HCT116 (cell line): ENCODE measurements at regions not wholly inside any gene's neighbourhood (a gene's known extent, or its start where the extent isn't known, plus 50 kb on each side); places are given as distances from the start of the nearest gene placed in this dataset.

Experiments used
- ATAC-seq: fragments of 200-7000 bp; cut with Tn5 transposase; 2 replicates; pipeline ENCODE4 v1.9.1; 2020; ENCODE audit warnings: mild to moderate bottlenecking, moderate library complexity
- BruUV-seq: library from RNA; stranded (reverse); fragments of 400-500 nt; replicated peaks from 2 replicates; lab custom pipeline; 2021; lab: Mats Ljungman, UMichigan
- CTCF ChIA-PET: fragments of 300-600 bp; sonication (Branson Sonifier 250); formaldehyde crosslinking; loops from one replicate; lab custom pipeline; 2021; ENCODE audit warnings: antibody characterized with exemption; lab: Charles Lee
- POLR2A ChIA-PET: fragments of 300-600, 350-600 bp; sonication (Branson Sonifier 250); formaldehyde crosslinking; loops from one replicate; lab custom pipeline; 2021; ENCODE audit warnings: antibody characterized with exemption; lab: Charles Lee
- RAD21 ChIA-PET, 2 experiments: fragments of 300-600 bp; sonication (Branson Sonifier 250); formaldehyde crosslinking; loops; one replicate each; lab custom pipeline; 2023; ENCODE audit warnings: low total read pairs in 2 of 2; ENCODE audit not compliant: uncharacterized antibody in 2 of 2, unreplicated experiment in 2 of 2, low non-redundant PET in 1 of 2; lab: Charles Lee
- DNase-seq: peaks from one replicate; pipeline ENCODE4 v3.0.0-alpha.2; 2010; ENCODE audit warnings: low read depth, low spot score
- H2AFZ ChIP-seq: fragments of 200-600 bp; shearing (Covaris generic), sonication (generic); 2 replicates; pipeline ENCODE4 v1.6.1; 2017; ENCODE audit warnings: low read depth, mixed run types, mixed read lengths, antibody characterized with exemption, low read length; ENCODE audit not compliant: poor library complexity, severe bottlenecking
- H3K27ac ChIP-seq: 2 replicates; pipeline ENCODE4 v1.5.1; 2012; ENCODE audit warnings: low read depth, low read length
- H3K27me3 ChIP-seq: fragments of 200-600 bp; sonication (generic); 2 replicates; pipeline ENCODE4 v1.6.1; 2016; ENCODE audit warnings: mixed run types, low read length, mixed read lengths; ENCODE audit not compliant: insufficient read depth
- H3K36me3 ChIP-seq, 2 experiments: fragments of 200-500 bp in 1 of 2; fragments of 200-600 bp in 1 of 2; sonication (Bioruptor generic) in 1 of 2; sonication (generic) in 1 of 2; 2 replicates each; pipeline versions ENCODE4 v1.5.1 to v1.6.1; 2014 to 2016; ENCODE audit warnings: low read length in 2 of 2, inconsistent platforms in 1 of 2, mixed read lengths in 1 of 2, mixed run types in 1 of 2; ENCODE audit not compliant: insufficient read depth in 2 of 2, control insufficient read depth in 1 of 2
- H3K4me1 ChIP-seq, 2 experiments: fragments of 200-600 bp in 1 of 2; sonication (generic) in 1 of 2; 2 replicates each; pipeline versions ENCODE4 v1.5.1 to v1.6.1; 2012 to 2017; ENCODE audit warnings: low read length in 2 of 2, inconsistent platforms in 1 of 2, mild to moderate bottlenecking in 1 of 2, mixed read lengths in 1 of 2, mixed run types in 1 of 2, moderate library complexity in 1 of 2; ENCODE audit not compliant: insufficient read depth in 2 of 2, control insufficient read depth in 1 of 2
- H3K4me2 ChIP-seq: fragments of 200-600 bp; sonication (generic); 2 replicates; pipeline ENCODE4 v1.6.1; 2017; ENCODE audit warnings: mixed run types, low read length, mixed read lengths
- H3K4me3 ChIP-seq, 2 experiments: fragments of 200-600 bp in 1 of 2; sonication (generic) in 1 of 2; replicated peaks in 1 of 2; 2 replicates each; pipeline ENCODE4 v1.5.1; 2011 to 2016; ENCODE audit warnings: low read length in 2 of 2, control low read depth in 1 of 2, low read depth in 1 of 2, mild to moderate bottlenecking in 1 of 2, mixed read lengths in 1 of 2, mixed run types in 1 of 2
- H3K79me2 ChIP-seq: fragments of 200-600 bp; sonication (generic); 2 replicates; pipeline ENCODE4 v1.6.1; 2017; ENCODE audit warnings: mild to moderate bottlenecking, mixed run types, low read length, moderate library complexity, mixed read lengths; ENCODE audit not compliant: insufficient read depth
- H3K9ac ChIP-seq: fragments of 200-600 bp; sonication (generic); 2 replicates; pipeline ENCODE4 v1.6.1; 2016; ENCODE audit warnings: low read length, mixed read lengths
- H3K9me2 ChIP-seq: fragments of 200-600 bp; sonication (generic), shearing (Covaris generic); 2 replicates; pipeline ENCODE4 v1.6.1; 2017; ENCODE audit warnings: mixed run types, mild to moderate bottlenecking, moderate library complexity; ENCODE audit not compliant: insufficient read depth
- H3K9me3 ChIP-seq, 2 experiments: fragments of 200-500 bp in 1 of 2; fragments of 200-600 bp in 1 of 2; sonication (Bioruptor generic) in 1 of 2; sonication (generic) in 1 of 2; 2 replicates each; pipeline ENCODE4 v1.6.1; 2014 to 2017; ENCODE audit warnings: low read length in 2 of 2, mixed read lengths in 2 of 2, inconsistent platforms in 1 of 2, low read depth in 1 of 2, mild to moderate bottlenecking in 1 of 2, mixed run types in 1 of 2, moderate library complexity in 1 of 2; ENCODE audit not compliant: control insufficient read depth in 1 of 2, insufficient read depth in 1 of 2
- H4K20me1 ChIP-seq: fragments of 200-600 bp; sonication (generic), shearing (Covaris generic); 2 replicates; pipeline ENCODE4 v1.6.1; 2017; ENCODE audit warnings: mixed run types, mild to moderate bottlenecking, moderate library complexity; ENCODE audit not compliant: insufficient read depth
- ATF3 ChIP-seq: IDR thresholded peaks from 2 replicates; pipeline ENCODE4 v1.6.1; 2012
- CEBPB ChIP-seq: IDR thresholded peaks from 2 replicates; pipeline ENCODE4 v1.6.1; 2012; ENCODE audit warnings: low read depth
- EGR1 ChIP-seq: IDR thresholded peaks from 2 replicates; pipeline ENCODE4 v1.6.1; 2012; ENCODE audit warnings: low read depth
- EZH2 ChIP-seq: fragments of 200-600 bp; sonication (generic); IDR thresholded peaks from 2 replicates; pipeline ENCODE4 v1.6.1; 2017; ENCODE audit warnings: antibody characterized with exemption, mixed run types
- JUND ChIP-seq: IDR thresholded peaks from 2 replicates; pipeline ENCODE4 v1.6.1; 2012
- MAX ChIP-seq: IDR thresholded peaks from 2 replicates; pipeline ENCODE4 v1.6.1; 2012
- POLR2A ChIP-seq: IDR thresholded peaks from 2 replicates; pipeline ENCODE4 v1.7.0; 2011; ENCODE audit warnings: borderline replicate concordance; ENCODE audit not compliant: insufficient read depth, insufficient read length; ENCODE audit errors: extremely low read depth
- POLR2AphosphoS5 ChIP-seq: IDR thresholded peaks from 2 replicates; pipeline ENCODE4 v1.6.1; 2011; ENCODE audit warnings: mild to moderate bottlenecking, low read depth, low read length, moderate library complexity
- SRF ChIP-seq: IDR thresholded peaks from 2 replicates; pipeline ENCODE4 v1.6.1; 2012; ENCODE audit warnings: low read depth
- TCF7L2 ChIP-seq: IDR thresholded peaks from 2 replicates; pipeline ENCODE4 v1.7.0; 2011; ENCODE audit warnings: borderline replicate concordance, inconsistent platforms; ENCODE audit not compliant: insufficient read depth, insufficient read length; ENCODE audit errors: extremely low read depth
- YY1 ChIP-seq: IDR thresholded peaks from 2 replicates; pipeline ENCODE4 v1.6.1; 2011; ENCODE audit warnings: low read length, low read depth, moderate library complexity, mild to moderate bottlenecking; ENCODE audit not compliant: insufficient replicate concordance; ENCODE audit errors: extremely low read depth
- ZBTB33 ChIP-seq: IDR thresholded peaks from 2 replicates; pipeline ENCODE4 v1.6.1; 2011; ENCODE audit warnings: mild to moderate bottlenecking, low read length, moderate library complexity; ENCODE audit not compliant: insufficient replicate concordance; ENCODE audit errors: extremely low read depth
- intact Hi-C: fragments of 100-400 bp; cut with micrococcal nuclease; formaldehyde crosslinking; loops from 2 replicates; pipeline ENCODE4 v1.10.0; 2022

- CTCF ChIA-PET = no interaction called here
- POLR2A ChIA-PET = no interaction called here
Measured at GRCh38 chr1:98503771-98504170, 157.8 kb upstream of the SNX7 start.

More at GRCh38 chr1:98503771-98504170, 157.8 kb upstream of the SNX7 start:
- H3K4me3 ChIP-seq = no peak overlapping the region
- DNase-seq = no peak
- no peak overlapping the region for H3K27ac ChIP-seq
- no peaks in the 10 kb centered on the region for H3K4me1 ChIP-seq
- RAD21 ChIA-PET = no interaction called here
- H3K36me3 ChIP-seq = no peaks in the 10 kb centered on the region
- intact Hi-C loops = no loop called here
- no peak overlapping the region for H3K9ac ChIP-seq
- no peak for ATAC-seq
- H3K9me3 ChIP-seq = no peaks in the 10 kb centered on the region
- no peaks in the 10 kb centered on the region for H3K9me2 ChIP-seq
- H3K4me2 ChIP-seq = no peak overlapping the region
- BruUV-seq = no TSS peak
- H2AFZ ChIP-seq = no peak overlapping the region
- no peaks in the 10 kb centered on the region for H3K27me3 ChIP-seq
- TF ChIP-seq MAX (no peak), TCF7L2 (no peak), EGR1 (no peak), YY1 (no peak), CEBPB (no peak), ATF3 (no peak), SRF (no peak), POLR2A (no peak), JUND (no peak), EZH2 (no peak), POLR2AphosphoS5 (no peak), ZBTB33 (no peak)
- no peaks in the 10 kb centered on the region for H4K20me1 ChIP-seq
- H3K79me2 ChIP-seq = no peaks in the 10 kb centered on the region
